ENCODE measurements at regions not wholly inside any gene's neighbourhood (a gene's known extent, or its start where the extent isn't known, plus 50 kb on each side); places are given as distances from the start of the nearest gene placed in this dataset.

- no peak for TF ChIP-seq CTCF (IDR thresholded peaks at IDR 0.05)
Measured at GRCh38 chr16:85497622-85498314, 115.4 kb upstream of the GSE1 start.

GRCh38 chr16:85498607-85499006 is 114.5 kb upstream of the GSE1 start:
- TF ChIP-seq CTCF (IDR thresholded peaks at IDR 0.05), result no peak

- TF ChIP-seq CTCF (IDR thresholded peaks at IDR 0.05), result no peak
Measured at GRCh38 chr16:85500220-85500619, 112.9 kb upstream of the GSE1 start.

GRCh38 chr16:85501900-85502299 is 111.2 kb upstream of the GSE1 start:
- no peak for TF ChIP-seq CTCF (IDR thresholded peaks at IDR 0.05)

GRCh38 chr16:85502357-85502756 is 110.8 kb upstream of the GSE1 start:
- no peak for TF ChIP-seq CTCF (IDR thresholded peaks at IDR 0.05)

- TF ChIP-seq CTCF (IDR thresholded peaks at IDR 0.05), result no peak
Measured at GRCh38 chr16:85503679-85504231, 109.4 kb upstream of the GSE1 start.

- TF ChIP-seq CTCF (IDR thresholded peaks at IDR 0.05), result no peak
Measured at GRCh38 chr16:85504242-85504641, 108.9 kb upstream of the GSE1 start.

Measured in LNCAP (cell line).